ENCODE measurements at regions not wholly inside any gene's neighbourhood (a gene's known extent, or its start where the extent isn't known, plus 50 kb on each side); places are given as distances from the start of the nearest gene placed in this dataset.

- H3K36me3 Mint-ChIP-seq (ENCODE audit: low read depth) = no peaks in the 10 kb centered on the region
- H3K4me1 Mint-ChIP-seq (ENCODE audit: low read depth) = peaks cover 51% of the 10 kb centered on the region
- peak overlapping the region; percentile 51 for H3K27ac Mint-ChIP-seq
- H3K27me3 Mint-ChIP-seq = no peaks in the 10 kb centered on the region
- intact Hi-C loops (cut with micrococcal nuclease) = loop anchor here (10.0 kb wide), 1 partner anchor 63 kb away; no protein-coding TSS in a partner anchor
- H3K4me3 Mint-ChIP-seq = peak overlapping the region; percentile 45
- H3K9me3 Mint-ChIP-seq = no peaks in the 10 kb centered on the region
These were observed 120.1 kb upstream of the ARHGEF3 start for GRCh38 chr3:56921573-56922453.

- Mint-ChIP-seq H3K4me1 (ENCODE audit: low read depth) (peaks cover 66% of the 10 kb centered on the region), H3K9me3 (no peaks in the 10 kb centered on the region), H3K36me3 (ENCODE audit: low read depth) (no peaks in the 10 kb centered on the region), H3K27ac (no peak overlapping the region), H3K27me3 (no peaks in the 10 kb centered on the region), H3K4me3 (no peak overlapping the region)
- intact Hi-C loops (cut with micrococcal nuclease) = loop anchor here (10.0 kb wide), 1 partner anchor 65 kb away; no protein-coding TSS in a partner anchor
These were observed 118.0 kb upstream of the ARHGEF3 start for GRCh38 chr3:56919797-56920195.

DNA sequence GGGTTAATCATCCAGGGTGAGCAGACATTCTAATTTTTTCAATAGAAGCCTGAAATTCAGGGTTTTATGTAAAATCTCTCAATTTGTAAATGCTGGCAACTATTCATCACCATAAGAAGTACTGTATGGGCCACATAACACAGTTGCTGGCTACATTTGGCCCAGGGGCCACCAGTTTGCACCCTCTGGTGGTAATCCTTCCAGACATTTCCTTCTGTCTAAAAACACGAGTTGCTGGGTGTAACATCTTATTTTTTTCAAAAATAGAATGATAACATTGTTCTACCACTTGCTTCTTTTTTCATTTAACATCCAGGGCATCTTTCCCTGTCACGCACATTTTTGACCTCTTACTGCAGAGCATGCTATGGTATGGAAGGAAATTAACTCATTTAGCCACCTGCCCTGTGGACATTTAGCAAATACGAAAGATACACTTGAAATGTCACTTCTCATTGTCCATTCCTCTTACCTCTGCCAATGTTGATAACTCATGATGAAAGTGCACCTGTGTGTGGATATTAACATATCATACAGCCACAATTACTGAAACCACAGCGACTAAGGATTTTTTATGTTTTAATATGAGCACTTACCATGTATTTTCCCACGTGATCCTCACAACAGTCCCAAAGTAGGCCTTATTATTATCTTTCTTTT, 117.5 kb upstream of the ARHGEF3 start:
- H3K4me1 Mint-ChIP-seq (ENCODE audit: low read depth) = peaks cover 69% of the 10 kb centered on the region
- intact Hi-C loops (cut with micrococcal nuclease) = no loop called here
- no peak overlapping the region for H3K4me3 Mint-ChIP-seq

DNA sequence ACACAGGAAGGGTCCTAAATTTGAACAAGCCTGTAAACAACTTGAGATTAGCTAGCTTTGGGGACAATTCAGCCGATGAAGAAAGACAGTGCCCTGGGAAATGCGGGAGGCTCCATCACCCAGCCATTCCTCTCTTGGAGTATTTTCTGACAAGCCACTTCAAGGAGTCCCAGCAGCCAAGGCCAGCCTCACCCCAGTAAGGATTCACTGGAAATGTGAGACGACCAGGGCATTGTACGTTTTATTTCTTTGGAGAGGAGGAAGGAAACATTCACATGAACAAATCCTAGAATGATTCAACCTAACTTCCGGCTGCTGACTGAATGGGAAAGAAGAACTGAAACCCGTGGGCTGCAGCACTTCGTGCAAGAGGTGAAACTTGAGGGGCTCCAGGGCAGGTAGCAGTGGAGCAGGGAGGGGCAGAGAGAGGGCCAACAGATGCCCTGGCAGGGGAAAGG, 116.4 kb upstream of the ARHGEF3 start:
- Mint-ChIP-seq H3K27me3 (no peaks in the 10 kb centered on the region), H3K27ac (peak overlapping the region; percentile 75)

More for the DNA sequence above, 117.5 kb upstream of the ARHGEF3 start:
- Mint-ChIP-seq H3K27me3 (no peaks in the 10 kb centered on the region), H3K9me3 (no peaks in the 10 kb centered on the region), H3K36me3 (ENCODE audit: low read depth) (no peaks in the 10 kb centered on the region), H3K27ac (no peak overlapping the region)

GRCh38 chr3:56917361-56918110, 115.8 kb upstream of the ARHGEF3 start:
- Mint-ChIP-seq H3K36me3 (ENCODE audit: low read depth) (no peaks in the 10 kb centered on the region), H3K9me3 (no peaks in the 10 kb centered on the region), H3K4me3 (no peak overlapping the region), H3K27me3 (no peaks in the 10 kb centered on the region), H3K4me1 (ENCODE audit: low read depth) (peaks cover 58% of the 10 kb centered on the region), H3K27ac (peak overlapping the region; percentile 75)
- intact Hi-C loops (cut with micrococcal nuclease) = no loop called here

More for the DNA sequence above, 116.4 kb upstream of the ARHGEF3 start:
- Mint-ChIP-seq H3K36me3 (ENCODE audit: low read depth) (no peaks in the 10 kb centered on the region), H3K4me1 (ENCODE audit: low read depth) (peaks cover 58% of the 10 kb centered on the region), H3K9me3 (no peaks in the 10 kb centered on the region), H3K4me3 (no peak overlapping the region)
- intact Hi-C loops (cut with micrococcal nuclease) = no loop called here

- Mint-ChIP-seq H3K27me3 (no peaks in the 10 kb centered on the region), H3K27ac (peak overlapping the region; percentile 72), H3K9me3 (no peaks in the 10 kb centered on the region), H3K4me3 (no peak overlapping the region), H3K4me1 (ENCODE audit: low read depth) (peaks cover 56% of the 10 kb centered on the region), H3K36me3 (ENCODE audit: low read depth) (no peaks in the 10 kb centered on the region)
- intact Hi-C loops (cut with micrococcal nuclease) = no loop called here
These were observed 115.1 kb upstream of the ARHGEF3 start for GRCh38 chr3:56916716-56917360.

DNA sequence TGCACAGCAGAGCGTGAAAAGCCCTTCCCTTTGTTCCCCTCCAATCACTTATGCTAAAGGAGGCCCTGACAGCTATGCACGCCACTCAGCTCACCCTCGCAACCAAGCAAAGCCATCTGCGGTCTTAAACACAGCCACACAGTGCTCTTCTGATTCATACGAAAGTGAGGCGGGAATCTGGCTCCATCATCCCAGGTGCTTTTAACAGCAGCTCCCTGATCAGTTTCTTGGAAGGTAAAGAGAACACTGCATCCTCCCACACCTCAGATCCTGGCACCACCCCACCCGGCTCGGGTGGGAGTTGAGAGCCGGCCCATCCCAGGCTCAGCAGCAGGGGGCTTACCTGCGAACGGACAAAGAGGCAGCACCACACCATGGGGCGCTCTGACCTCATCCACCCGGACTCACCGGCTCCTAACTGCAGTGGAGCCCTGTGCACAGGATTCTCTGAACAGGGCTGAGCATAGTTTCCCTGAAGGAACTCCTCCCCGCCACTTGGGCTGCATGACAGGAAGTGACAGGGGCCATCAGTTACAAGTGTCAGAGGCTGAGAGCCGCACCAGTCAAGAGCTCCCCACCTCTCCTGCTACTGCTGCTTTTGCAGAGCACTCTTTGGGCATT, 114.3 kb upstream of the ARHGEF3 start:
- H3K36me3 Mint-ChIP-seq (ENCODE audit: low read depth) = no peaks in the 10 kb centered on the region
- intact Hi-C loops (cut with micrococcal nuclease) = no loop called here
- no peaks in the 10 kb centered on the region for H3K27me3 Mint-ChIP-seq
- peaks cover 54% of the 10 kb centered on the region for H3K4me1 Mint-ChIP-seq (ENCODE audit: low read depth)
- H3K4me3 Mint-ChIP-seq = peak overlapping the region; percentile 70
- H3K27ac Mint-ChIP-seq = peak overlapping the region; percentile 72
- H3K9me3 Mint-ChIP-seq = no peaks in the 10 kb centered on the region

DNA sequence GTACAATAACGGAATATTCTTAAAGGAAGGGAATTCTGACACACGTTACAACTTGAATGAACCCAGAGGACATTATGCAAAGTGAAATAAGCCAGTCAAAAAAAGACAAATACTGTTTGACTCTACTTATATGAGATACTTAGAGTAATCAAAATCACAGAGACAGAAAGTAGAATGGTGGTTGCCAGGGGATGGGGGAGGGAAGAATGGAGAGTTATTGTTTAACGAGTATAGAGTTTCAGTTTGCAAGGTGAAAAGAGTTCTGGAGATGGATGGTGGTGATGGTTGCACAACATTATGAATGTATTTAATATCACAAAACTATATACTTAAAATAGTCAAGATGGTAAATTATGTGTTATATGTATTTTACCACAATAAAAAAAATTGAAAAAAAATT, 112.9 kb upstream of the ARHGEF3 start:
- Mint-ChIP-seq H3K27ac (no peak overlapping the region), H3K27me3 (no peaks in the 10 kb centered on the region), H3K4me3 (no peak overlapping the region), H3K4me1 (ENCODE audit: low read depth) (peaks cover 57% of the 10 kb centered on the region), H3K9me3 (no peaks in the 10 kb centered on the region), H3K36me3 (ENCODE audit: low read depth) (no peaks in the 10 kb centered on the region)
- intact Hi-C loops (cut with micrococcal nuclease) = no loop called here

DNA sequence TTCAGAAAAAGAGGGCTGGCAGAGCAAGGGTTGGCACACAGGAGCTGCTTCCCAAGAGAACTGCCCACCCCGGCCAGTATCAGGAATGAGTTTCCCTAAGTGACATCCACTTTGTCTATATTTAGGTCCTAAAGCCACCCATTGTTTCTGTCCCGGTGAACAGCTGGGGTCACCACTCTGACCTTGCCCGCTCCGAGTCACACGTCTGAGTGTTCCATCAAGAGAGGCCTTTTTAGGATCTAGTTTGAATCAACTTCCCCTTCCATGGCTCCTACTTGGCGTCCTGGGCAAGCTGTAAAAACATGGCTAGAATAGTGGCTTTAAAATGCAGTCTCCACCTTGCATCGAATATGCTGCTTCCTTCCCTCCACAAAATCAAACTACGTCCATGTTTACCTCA, 109.6 kb upstream of the ARHGEF3 start:
- intact Hi-C loops (cut with micrococcal nuclease) = no loop called here

DNA sequence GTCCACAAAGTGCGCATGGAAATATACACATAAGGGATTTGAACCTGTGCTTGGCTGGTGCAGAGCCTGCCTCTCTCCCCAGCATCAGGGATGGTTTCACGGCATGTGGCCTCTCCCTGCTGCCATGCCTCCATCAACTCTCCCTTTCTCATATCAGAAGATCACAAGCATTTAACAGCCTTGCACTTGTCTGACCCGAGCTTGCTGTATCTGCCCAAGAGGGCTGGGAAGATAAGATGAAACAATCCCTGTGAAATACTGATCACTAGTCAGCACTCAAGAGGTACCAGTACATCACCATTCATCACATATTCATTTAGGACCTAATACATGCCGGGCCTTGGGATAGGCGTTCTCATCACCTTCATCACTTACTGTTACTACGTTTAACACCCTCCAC, 107.6 kb upstream of the ARHGEF3 start:
- Mint-ChIP-seq H3K36me3 (ENCODE audit: low read depth) (no peaks in the 10 kb centered on the region), H3K9me3 (no peaks in the 10 kb centered on the region), H3K27me3 (no peaks in the 10 kb centered on the region), H3K27ac (no peak overlapping the region), H3K4me1 (ENCODE audit: low read depth) (peaks cover 15% of the 10 kb centered on the region), H3K4me3 (no peak overlapping the region)
- intact Hi-C loops (cut with micrococcal nuclease) = no loop called here

More for the DNA sequence above, 109.6 kb upstream of the ARHGEF3 start:
- no peak overlapping the region for H3K4me3 Mint-ChIP-seq
- H3K9me3 Mint-ChIP-seq = no peaks in the 10 kb centered on the region
- H3K27ac Mint-ChIP-seq = no peak overlapping the region
- H3K27me3 Mint-ChIP-seq = no peaks in the 10 kb centered on the region
- no peaks in the 10 kb centered on the region for H3K36me3 Mint-ChIP-seq (ENCODE audit: low read depth)
- H3K4me1 Mint-ChIP-seq (ENCODE audit: low read depth) = peaks cover 28% of the 10 kb centered on the region

DNA sequence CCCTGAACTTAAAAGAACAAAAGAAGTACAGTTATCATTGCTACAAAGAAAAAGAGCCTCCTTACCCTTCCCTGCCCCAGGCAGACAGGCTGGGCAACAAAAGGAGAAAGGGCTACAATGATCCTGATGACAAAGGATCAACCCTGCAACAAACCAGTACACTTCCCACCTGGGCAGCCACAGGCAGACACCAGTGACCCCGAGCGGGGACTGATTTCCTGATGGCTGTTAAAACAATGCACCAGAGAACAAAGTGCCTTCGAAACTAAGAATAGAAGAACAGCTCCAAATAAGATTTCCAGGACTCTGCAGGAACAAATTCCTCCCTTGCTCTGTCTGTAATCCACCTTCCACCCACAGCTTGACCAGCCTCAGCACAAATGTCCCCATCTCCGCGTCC, 106.3 kb upstream of the ARHGEF3 start:
- Mint-ChIP-seq H3K27ac (no peak overlapping the region), H3K4me1 (ENCODE audit: low read depth) (peaks cover 18% of the 10 kb centered on the region), H3K27me3 (no peaks in the 10 kb centered on the region), H3K4me3 (no peak overlapping the region), H3K9me3 (no peaks in the 10 kb centered on the region), H3K36me3 (ENCODE audit: low read depth) (no peaks in the 10 kb centered on the region)
- intact Hi-C loops (cut with micrococcal nuclease) = no loop called here

- intact Hi-C loops (cut with micrococcal nuclease) = no loop called here
- no peaks in the 10 kb centered on the region for H3K27me3 Mint-ChIP-seq
- H3K4me1 Mint-ChIP-seq (ENCODE audit: low read depth) = peaks cover 25% of the 10 kb centered on the region
- H3K27ac Mint-ChIP-seq = no peak overlapping the region
- no peaks in the 10 kb centered on the region for H3K36me3 Mint-ChIP-seq (ENCODE audit: low read depth)
- H3K9me3 Mint-ChIP-seq = no peaks in the 10 kb centered on the region
- no peak overlapping the region for H3K4me3 Mint-ChIP-seq
These were observed 102.9 kb upstream of the ARHGEF3 start for GRCh38 chr3:56904552-56905215.
